PC-3 (cell line): ENCODE measurements at regions not wholly inside any gene's neighbourhood (a gene's known extent, or its start where the extent isn't known, plus 50 kb on each side); places are given as distances from the start of the nearest gene placed in this dataset.

Experiments
- ATAC-seq: fragments of 200-7000 bp; cut with Tn5 transposase; 2 replicates; pipeline ENCODE4 v1.9.1; 2020; ENCODE audit warnings: mild to moderate bottlenecking, moderate library complexity
- BruUV-seq: library from RNA; stranded (reverse); fragments of 400-500 nt; replicated peaks from 2 replicates; lab custom pipeline; 2021; lab: Mats Ljungman, UMichigan
- CTCF ChIA-PET: fragments of 300-600 bp; sonication (Branson Sonifier 250); formaldehyde crosslinking; loops from one replicate; lab custom pipeline; 2022; ENCODE audit warnings: antibody characterized with exemption; lab: Charles Lee
- POLR2A ChIA-PET: fragments of 300-600 bp; sonication (Branson Sonifier 250); formaldehyde crosslinking; loops from one replicate; lab custom pipeline; 2022; ENCODE audit warnings: antibody characterized with exemption; ENCODE audit not compliant: unreplicated experiment; lab: Charles Lee
- DNase-seq: peaks from one replicate; pipeline ENCODE4 v3.0.0-alpha.2; 2015
- H2AFZ ChIP-seq: fragments of 300-600 bp; sonication (generic); 2 replicates; pipeline ENCODE4 v1.6.0; 2016; ENCODE audit warnings: antibody characterized with exemption, low read length
- H3F3A ChIP-seq: fragments of 300-600 bp; sonication (generic); one replicate; pipeline ENCODE4 v1.6.0; 2017; ENCODE audit warnings: antibody characterized with exemption, low read length, control low read depth, mild to moderate bottlenecking; ENCODE audit not compliant: unreplicated experiment
- H3K27ac ChIP-seq: fragments of 300-600 bp; sonication (generic); 2 replicates; pipeline ENCODE4 v1.5.1; 2016; ENCODE audit warnings: mild to moderate bottlenecking, low read length
- H3K27me3 ChIP-seq: fragments of 300-600 bp; sonication (generic); 2 replicates; pipeline ENCODE4 v1.6.1; 2016; ENCODE audit warnings: low read length, mixed read lengths
- H3K36me3 ChIP-seq: fragments of 300-600 bp; sonication (generic); 2 replicates; pipeline ENCODE4 v1.6.1; 2016; ENCODE audit warnings: low read depth, mixed run types, low read length, mixed read lengths
- H3K4me1 ChIP-seq: fragments of 300-600 bp; sonication (generic); 2 replicates; pipeline ENCODE4 v1.5.1; 2016; ENCODE audit warnings: low read length; ENCODE audit not compliant: insufficient read depth
- H3K4me2 ChIP-seq: fragments of 300-600 bp; sonication (generic); 2 replicates; pipeline ENCODE4 v1.6.0; 2016; ENCODE audit warnings: low read length
- H3K4me3 ChIP-seq: fragments of 300-600 bp; sonication (generic); 2 replicates; pipeline ENCODE4 v1.5.1; 2016; ENCODE audit warnings: mild to moderate bottlenecking, low read length, mixed read lengths
- H3K79me2 ChIP-seq: fragments of 300-600 bp; sonication (generic); 2 replicates; pipeline ENCODE4 v1.6.1; 2017; ENCODE audit warnings: low read length, mixed read lengths
- H3K9ac ChIP-seq: fragments of 300-600 bp; sonication (generic); 2 replicates; pipeline ENCODE4 v1.6.0; 2016; ENCODE audit warnings: mild to moderate bottlenecking, low read length
- H3K9me2 ChIP-seq: fragments of 300-600 bp; sonication (generic); replicated peaks from 2 replicates; pipeline ENCODE4 v1.6.1; 2016; ENCODE audit warnings: mixed run types, low read length, mixed read lengths
- H3K9me3 ChIP-seq: fragments of 300-600 bp; sonication (generic); 2 replicates; pipeline ENCODE4 v1.6.1; 2016; ENCODE audit warnings: low read length, mixed read lengths
- H4K20me1 ChIP-seq: fragments of 300-600 bp; sonication (generic); 2 replicates; pipeline ENCODE4 v1.6.1; 2016; ENCODE audit warnings: low read length, mixed read lengths
- EZH2 ChIP-seq: fragments of 300-600 bp; sonication (generic); IDR thresholded peaks from one replicate; pipeline ENCODE4 v1.6.1; 2017; ENCODE audit warnings: antibody characterized with exemption, mild to moderate bottlenecking, low read length; ENCODE audit not compliant: unreplicated experiment
- EZH2phosphoT487 ChIP-seq: fragments of 300-600 bp; sonication (generic); IDR thresholded peaks from 2 replicates; pipeline ENCODE4 v1.6.1; 2018; ENCODE audit warnings: mild to moderate bottlenecking, antibody characterized with exemption, low read length, borderline replicate concordance
- intact Hi-C: fragments of 100-400 bp; cut with micrococcal nuclease; formaldehyde crosslinking; loops from 2 replicates; pipeline ENCODE4 v1.9.0; 2023
- TF ChIP-seq, protein P1 (sequence below): fragments of 300-600 bp; sonication (generic); conservative IDR thresholded peaks from 2 replicates; pipeline ENCODE4 v1.5.1; 2017; ENCODE audit warnings: antibody characterized with exemption, low read depth, mild to moderate bottlenecking, low read length

DNA sequence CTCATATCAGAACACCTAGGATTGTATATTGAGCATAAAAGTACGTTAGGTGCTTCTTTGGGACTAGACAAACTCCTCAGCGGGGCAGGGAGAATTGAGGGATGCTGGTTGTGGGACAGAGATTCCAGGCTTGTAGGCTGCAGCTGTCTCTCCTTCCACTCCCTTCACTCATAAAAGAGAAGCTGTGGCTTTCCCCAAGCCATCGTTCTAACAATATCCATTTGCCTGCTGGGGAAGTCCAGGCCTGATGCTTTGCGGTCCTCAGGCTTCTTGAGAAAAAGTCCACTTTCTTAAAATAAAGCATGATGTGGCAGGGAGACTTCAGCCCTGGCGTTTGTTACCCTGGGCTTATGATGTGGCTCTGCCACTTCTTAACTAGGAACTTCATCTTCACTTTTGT, 129.3 kb upstream of the OSMR start:
- Histone ChIP-seq H3K9me2 (0 out of 2 replicates have a peak, but pooled peaks cover 5% of the 10 kb centered on the region), H3K4me2 (no peak overlapping the region), H3K27ac (no peak overlapping the region), H3K9me3 (no peaks in the 10 kb centered on the region), H2AFZ (no peak overlapping the region), H3K4me1 (peaks cover 7% of the 10 kb centered on the region), H3K4me3 (no peak overlapping the region), H3K79me2 (no peaks in the 10 kb centered on the region), H3K9ac (no peak overlapping the region), H3K27me3 (no peaks in the 10 kb centered on the region), H3F3A (no peaks in the 10 kb centered on the region), H4K20me1 (no peaks in the 10 kb centered on the region), H3K36me3 (no peaks in the 10 kb centered on the region)
- DNase-seq: no peak
- CTCF ChIA-PET: no interaction called here
- POLR2A ChIA-PET: no interaction called here
- TF ChIP-seq EZH2phosphoT487: no peak
- TF ChIP-seq EZH2: no peak
- TF ChIP-seq, protein P1, sequence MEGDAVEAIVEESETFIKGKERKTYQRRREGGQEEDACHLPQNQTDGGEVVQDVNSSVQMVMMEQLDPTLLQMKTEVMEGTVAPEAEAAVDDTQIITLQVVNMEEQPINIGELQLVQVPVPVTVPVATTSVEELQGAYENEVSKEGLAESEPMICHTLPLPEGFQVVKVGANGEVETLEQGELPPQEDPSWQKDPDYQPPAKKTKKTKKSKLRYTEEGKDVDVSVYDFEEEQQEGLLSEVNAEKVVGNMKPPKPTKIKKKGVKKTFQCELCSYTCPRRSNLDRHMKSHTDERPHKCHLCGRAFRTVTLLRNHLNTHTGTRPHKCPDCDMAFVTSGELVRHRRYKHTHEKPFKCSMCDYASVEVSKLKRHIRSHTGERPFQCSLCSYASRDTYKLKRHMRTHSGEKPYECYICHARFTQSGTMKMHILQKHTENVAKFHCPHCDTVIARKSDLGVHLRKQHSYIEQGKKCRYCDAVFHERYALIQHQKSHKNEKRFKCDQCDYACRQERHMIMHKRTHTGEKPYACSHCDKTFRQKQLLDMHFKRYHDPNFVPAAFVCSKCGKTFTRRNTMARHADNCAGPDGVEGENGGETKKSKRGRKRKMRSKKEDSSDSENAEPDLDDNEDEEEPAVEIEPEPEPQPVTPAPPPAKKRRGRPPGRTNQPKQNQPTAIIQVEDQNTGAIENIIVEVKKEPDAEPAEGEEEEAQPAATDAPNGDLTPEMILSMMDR: no peak
- no TSS peak for BruUV-seq
- ATAC-seq: no peak
- intact Hi-C loops: no loop called here

DNA sequence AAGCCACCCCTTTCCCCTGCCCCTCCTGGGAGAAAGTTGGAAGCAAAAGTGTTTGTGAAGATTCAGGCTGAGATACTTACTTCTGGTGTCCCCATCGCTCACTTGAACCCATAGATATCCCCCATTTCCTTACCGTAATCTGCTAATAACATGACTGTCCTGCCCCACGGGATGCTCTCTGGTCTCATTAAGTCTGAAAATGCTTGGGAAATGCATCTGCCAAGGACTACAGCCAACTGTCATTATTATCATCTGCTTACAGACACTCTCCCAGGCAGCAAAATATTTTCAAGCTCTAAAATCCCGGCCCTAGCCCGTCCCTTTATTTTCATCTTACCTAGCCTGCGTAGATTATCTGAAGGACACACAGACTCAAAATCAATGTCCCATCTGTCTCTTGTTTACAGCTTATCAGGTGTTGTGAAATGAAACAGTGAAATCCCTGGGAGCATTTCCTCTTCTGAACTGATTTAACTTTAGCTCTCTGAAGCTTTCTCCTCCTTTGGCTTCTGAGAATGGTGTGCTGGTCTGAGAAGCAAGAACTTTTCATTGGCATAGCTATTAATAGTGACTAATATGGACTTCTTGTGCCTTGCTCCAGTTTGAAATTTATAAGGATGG, 126.9 kb upstream of the OSMR start:
- DNase-seq (no peak), ATAC-seq (no peak)
- Histone ChIP-seq H3K4me3 (no peak overlapping the region), H3K9me2 (0 out of 2 replicates have a peak, but pooled peaks cover 5% of the 10 kb centered on the region), H4K20me1 (no peaks in the 10 kb centered on the region), H3K4me2 (no peak overlapping the region), H3K4me1 (peaks cover 7% of the 10 kb centered on the region), H3K27me3 (no peaks in the 10 kb centered on the region), H3K79me2 (no peaks in the 10 kb centered on the region), H3K27ac (no peak overlapping the region), H3F3A (no peaks in the 10 kb centered on the region), H3K36me3 (no peaks in the 10 kb centered on the region), H2AFZ (no peak overlapping the region), H3K9me3 (no peaks in the 10 kb centered on the region), H3K9ac (no peak overlapping the region)
- ChIA-PET CTCF (no interaction called here), POLR2A (interaction anchor here (0.6 kb wide), 1 partner anchor 59 kb away, joined by 3 read pairs; no protein-coding TSS in a partner anchor)
- TF ChIP-seq EZH2: no peak
- TF ChIP-seq, protein P1: no peak
- TF ChIP-seq EZH2phosphoT487: no peak
- intact Hi-C loops: no loop called here
- no TSS peak for BruUV-seq

DNA sequence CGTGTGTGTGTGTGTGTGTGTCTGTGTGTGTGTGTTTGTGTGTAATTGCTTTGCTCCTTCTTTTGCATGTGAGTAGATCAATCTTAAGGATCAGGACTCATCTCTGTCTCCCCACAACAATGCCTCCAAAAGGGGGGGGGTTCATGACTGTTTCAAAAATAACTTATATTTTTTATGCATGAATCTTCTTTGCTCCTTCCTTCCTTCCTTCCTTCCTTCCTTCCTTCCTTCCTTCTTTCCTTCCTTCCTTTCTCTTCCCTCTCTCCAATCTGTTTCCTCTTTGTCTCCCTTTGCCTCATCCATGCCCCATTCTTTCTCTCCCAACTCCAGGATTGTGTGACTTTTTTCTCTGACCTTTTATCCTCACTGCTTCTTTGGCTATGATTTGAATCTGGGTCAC, 126.4 kb upstream of the OSMR start:
- Histone ChIP-seq H3K4me3 (no peak overlapping the region), H3K4me1 (peaks cover 13% of the 10 kb centered on the region), H3K36me3 (no peaks in the 10 kb centered on the region), H3K79me2 (no peaks in the 10 kb centered on the region), H3K27ac (peak overlapping the region; percentile 17; the same call in 1 of the 2 replicates), H3K9ac (no peak overlapping the region), H2AFZ (no peak overlapping the region), H3K9me2 (0 out of 2 replicates have a peak, but pooled peaks cover 5% of the 10 kb centered on the region), H4K20me1 (no peaks in the 10 kb centered on the region), H3F3A (no peaks in the 10 kb centered on the region), H3K9me3 (no peaks in the 10 kb centered on the region), H3K4me2 (no peak overlapping the region), H3K27me3 (no peaks in the 10 kb centered on the region)
- intact Hi-C loops: no loop called here
- BruUV-seq: no TSS peak
- TF ChIP-seq, protein P1: no peak
- no peak for TF ChIP-seq EZH2phosphoT487
- TF ChIP-seq EZH2: no peak
- CTCF ChIA-PET: no interaction called here
- ATAC-seq (no peak), DNase-seq (no peak)
- POLR2A ChIA-PET: no interaction called here
